Neural cell (in vitro differentiated cells): ENCODE measurements at regions not wholly inside any gene's neighbourhood (a gene's known extent, or its start where the extent isn't known, plus 50 kb on each side); places are given as distances from the start of the nearest gene placed in this dataset.

Experiments used
- H2AFZ ChIP-seq: fragments of 200-600, 300-800 bp; sonication (generic), shearing (Covaris generic); 2 replicates; pipeline ENCODE4 v1.6.0; 2014; ENCODE audit warnings: low read depth, mild to moderate bottlenecking, antibody characterized with exemption, low read length, moderate library complexity
- H3F3A ChIP-seq: fragments of 200-600 bp; shearing (Covaris generic); 2 replicates; pipeline ENCODE4 v1.6.1; 2016; ENCODE audit warnings: mild to moderate bottlenecking, moderate library complexity, mixed read lengths, antibody characterized with exemption, low read length; ENCODE audit not compliant: insufficient read depth, poor library complexity, severe bottlenecking
- H3K27ac ChIP-seq: fragments of 200-600, 300-800 bp; sonication (generic), shearing (Covaris generic); 2 replicates; pipeline ENCODE4 v1.5.1; 2014; ENCODE audit warnings: mild to moderate bottlenecking, low read length, moderate library complexity
- H3K27me3 ChIP-seq: fragments of 300-800, 200-600 bp; sonication (generic), shearing (Covaris generic); 2 replicates; pipeline ENCODE4 v1.6.0; 2014; ENCODE audit warnings: mild to moderate bottlenecking, low read depth, low read length, moderate library complexity; ENCODE audit not compliant: insufficient read depth
- H3K36me3 ChIP-seq: fragments of 300-800, 200-600 bp; sonication (generic), shearing (Covaris generic); 2 replicates; pipeline ENCODE4 v1.5.1; 2014; ENCODE audit warnings: mild to moderate bottlenecking, antibody characterized with exemption, low read length, moderate library complexity; ENCODE audit not compliant: insufficient read depth
- H3K4me2 ChIP-seq: fragments of 300-800, 200-600 bp; sonication (generic), shearing (Covaris generic); 2 replicates; pipeline ENCODE4 v1.6.0; 2014; ENCODE audit warnings: mild to moderate bottlenecking, low read length
- H3K4me3 ChIP-seq: fragments of 300-800, 200-600 bp; sonication (generic), shearing (Covaris generic); 2 replicates; pipeline ENCODE4 v1.5.1; 2014; ENCODE audit warnings: mild to moderate bottlenecking, low read length, moderate library complexity
- H3K79me2 ChIP-seq: fragments of 200-600 bp; shearing (Covaris generic); replicated peaks from 2 replicates; pipeline ENCODE4 v1.6.0; 2014; ENCODE audit warnings: mild to moderate bottlenecking, low read length, moderate library complexity; ENCODE audit not compliant: insufficient read depth
- H3K9ac ChIP-seq: fragments of 300-800, 200-600 bp; sonication (generic), shearing (Covaris generic); 2 replicates; pipeline ENCODE4 v1.6.1; 2016; ENCODE audit warnings: mild to moderate bottlenecking, low read length, mixed read lengths
- H3K9me2 ChIP-seq: fragments of 200-600 bp; shearing (Covaris generic); 2 replicates; pipeline ENCODE4 v1.6.1; 2016; ENCODE audit warnings: mild to moderate bottlenecking, low read length, mixed read lengths; ENCODE audit not compliant: insufficient read depth
- H3K9me3 ChIP-seq: fragments of 200-600, 300-800 bp; sonication (generic), shearing (Covaris generic); 2 replicates; pipeline ENCODE4 v1.6.1; 2016; ENCODE audit warnings: mild to moderate bottlenecking, mixed run types, low read length, moderate library complexity, mixed read lengths
- H4K20me1 ChIP-seq: fragments of 200-600 bp; shearing (Covaris generic); 2 replicates; pipeline ENCODE4 v1.6.1; 2016; ENCODE audit warnings: mild to moderate bottlenecking, mixed run types; ENCODE audit not compliant: insufficient read depth
- EP300 ChIP-seq: fragments of 450-650 bp; conservative IDR thresholded peaks from 2 replicates; pipeline ENCODE4 v1.6.1; 2014; ENCODE audit warnings: antibody characterized with exemption, mild to moderate bottlenecking, moderate library complexity; ENCODE audit not compliant: poor library complexity, severe bottlenecking
- EZH2 ChIP-seq: fragments of 200-600, 300-800 bp; shearing (Covaris generic), sonication (generic); IDR thresholded peaks from 2 replicates; pipeline ENCODE4 v1.6.1; 2014; ENCODE audit warnings: antibody characterized with exemption, low read length, borderline replicate concordance, mild to moderate bottlenecking; ENCODE audit not compliant: insufficient read depth, poor library complexity, severe bottlenecking
- MXI1 ChIP-seq: fragments of 450-650 bp; conservative IDR thresholded peaks from 2 replicates; pipeline ENCODE4 v1.6.1; 2014; ENCODE audit warnings: antibody characterized with exemption, mild to moderate bottlenecking; ENCODE audit not compliant: poor library complexity, severe bottlenecking
- POLR2AphosphoS5 ChIP-seq: IDR thresholded peaks from 2 replicates; pipeline ENCODE4 v1.6.1; 2012
- RAD21 ChIP-seq: fragments of 450-650 bp; conservative IDR thresholded peaks from 2 replicates; pipeline ENCODE4 v1.6.1; 2014; ENCODE audit warnings: antibody characterized with exemption, mild to moderate bottlenecking, moderate library complexity
- REST ChIP-seq: IDR thresholded peaks from 2 replicates; pipeline ENCODE4 v1.6.1; 2012; ENCODE audit warnings: borderline replicate concordance
- SMC3 ChIP-seq: fragments of 450-650 bp; conservative IDR thresholded peaks from 2 replicates; pipeline ENCODE4 v1.6.1; 2014; ENCODE audit warnings: antibody characterized with exemption, mild to moderate bottlenecking, moderate library complexity; ENCODE audit not compliant: poor library complexity
- TAF1 ChIP-seq: IDR thresholded peaks from 2 replicates; pipeline ENCODE4 v1.6.1; 2012; ENCODE audit warnings: low read depth
- TF ChIP-seq, protein P1 (sequence below): fragments of 450-650 bp; IDR thresholded peaks from 2 replicates; pipeline ENCODE4 v1.5.1; 2014; ENCODE audit warnings: antibody characterized with exemption, mild to moderate bottlenecking, moderate library complexity; ENCODE audit not compliant: poor library complexity, severe bottlenecking

DNA sequence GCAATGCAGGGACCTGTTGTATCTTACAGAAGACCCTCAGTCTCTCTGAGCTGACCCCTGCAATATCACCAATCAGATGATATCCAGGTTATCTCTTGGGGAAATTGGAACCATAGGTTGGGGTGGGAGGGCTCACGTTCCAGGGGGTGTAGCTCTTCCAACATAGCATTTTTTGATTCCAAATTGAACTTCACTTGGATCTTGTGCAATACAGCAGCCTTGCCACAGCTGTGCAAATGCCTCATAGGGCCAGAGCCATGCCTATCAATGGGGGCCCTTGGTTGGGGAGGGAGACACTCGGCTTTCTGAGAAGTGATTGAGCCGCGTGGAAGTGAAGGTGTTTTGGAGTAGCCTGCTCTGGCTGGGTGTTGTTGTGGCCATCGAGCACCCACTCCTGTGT lies 117.2 kb upstream of the PITX1 start:
- TF ChIP-seq POLR2AphosphoS5 (no peak), EP300 (no peak), TAF1 (no peak), RAD21 (no peak), EZH2 (no peak), MXI1 (no peak)
- TF ChIP-seq, protein P1, sequence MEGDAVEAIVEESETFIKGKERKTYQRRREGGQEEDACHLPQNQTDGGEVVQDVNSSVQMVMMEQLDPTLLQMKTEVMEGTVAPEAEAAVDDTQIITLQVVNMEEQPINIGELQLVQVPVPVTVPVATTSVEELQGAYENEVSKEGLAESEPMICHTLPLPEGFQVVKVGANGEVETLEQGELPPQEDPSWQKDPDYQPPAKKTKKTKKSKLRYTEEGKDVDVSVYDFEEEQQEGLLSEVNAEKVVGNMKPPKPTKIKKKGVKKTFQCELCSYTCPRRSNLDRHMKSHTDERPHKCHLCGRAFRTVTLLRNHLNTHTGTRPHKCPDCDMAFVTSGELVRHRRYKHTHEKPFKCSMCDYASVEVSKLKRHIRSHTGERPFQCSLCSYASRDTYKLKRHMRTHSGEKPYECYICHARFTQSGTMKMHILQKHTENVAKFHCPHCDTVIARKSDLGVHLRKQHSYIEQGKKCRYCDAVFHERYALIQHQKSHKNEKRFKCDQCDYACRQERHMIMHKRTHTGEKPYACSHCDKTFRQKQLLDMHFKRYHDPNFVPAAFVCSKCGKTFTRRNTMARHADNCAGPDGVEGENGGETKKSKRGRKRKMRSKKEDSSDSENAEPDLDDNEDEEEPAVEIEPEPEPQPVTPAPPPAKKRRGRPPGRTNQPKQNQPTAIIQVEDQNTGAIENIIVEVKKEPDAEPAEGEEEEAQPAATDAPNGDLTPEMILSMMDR: no peak
- H2AFZ ChIP-seq: no peak overlapping the region
- no peaks in the 10 kb centered on the region for H3K36me3 ChIP-seq
- no peaks in the 10 kb centered on the region for H3K79me2 ChIP-seq
- no peaks in the 10 kb centered on the region for H4K20me1 ChIP-seq
- H3K4me2 ChIP-seq: no peak overlapping the region
- no peaks in the 10 kb centered on the region for H3K9me3 ChIP-seq
- no peaks in the 10 kb centered on the region for H3K9me2 ChIP-seq
- no peaks in the 10 kb centered on the region for H3K27me3 ChIP-seq
- H3F3A ChIP-seq: no peaks in the 10 kb centered on the region
- H3K9ac ChIP-seq: no peak overlapping the region
- H3K27ac ChIP-seq: no peak overlapping the region
- no peak overlapping the region for H3K4me3 ChIP-seq

DNA sequence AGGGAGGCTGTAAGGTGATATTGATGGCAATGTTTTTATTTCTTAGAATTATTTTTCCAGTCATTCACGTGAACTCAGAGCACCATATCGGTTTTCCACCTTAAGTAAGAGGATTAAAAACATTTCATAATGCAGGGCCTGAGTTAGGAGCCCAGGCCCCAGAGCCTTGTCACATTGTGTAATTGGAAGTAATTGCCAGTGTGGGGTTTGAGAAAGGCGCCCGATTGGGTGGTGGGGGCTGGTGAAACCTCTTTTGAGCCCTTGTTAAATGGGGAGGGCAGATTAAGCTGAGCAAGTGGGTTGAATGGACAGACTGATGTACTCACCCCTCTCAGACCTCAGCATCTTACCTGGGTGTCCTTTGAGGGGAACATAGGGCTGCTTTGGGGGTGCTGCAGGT lies 116.7 kb upstream of the PITX1 start:
- no peaks in the 10 kb centered on the region for H4K20me1 ChIP-seq
- H3K4me3 ChIP-seq: no peak overlapping the region
- no peak overlapping the region for H3K9ac ChIP-seq
- H3K27me3 ChIP-seq: no peaks in the 10 kb centered on the region
- no peaks in the 10 kb centered on the region for H3K9me2 ChIP-seq
- H2AFZ ChIP-seq: no peak overlapping the region
- no peak overlapping the region for H3K27ac ChIP-seq
- H3K9me3 ChIP-seq: no peaks in the 10 kb centered on the region
- no peaks in the 10 kb centered on the region for H3K79me2 ChIP-seq
- no peak for TF ChIP-seq RAD21
- H3K36me3 ChIP-seq: no peaks in the 10 kb centered on the region
- H3K4me2 ChIP-seq: no peak overlapping the region
- H3F3A ChIP-seq: no peaks in the 10 kb centered on the region

- Histone ChIP-seq H3K27me3 (no peaks in the 10 kb centered on the region), H3K9me2 (no peaks in the 10 kb centered on the region), H3K4me3 (no peak overlapping the region), H2AFZ (no peak overlapping the region), H3F3A (no peaks in the 10 kb centered on the region), H3K9me3 (no peaks in the 10 kb centered on the region), H3K4me2 (no peak overlapping the region), H3K79me2 (no peaks in the 10 kb centered on the region), H3K36me3 (no peaks in the 10 kb centered on the region), H4K20me1 (no peaks in the 10 kb centered on the region), H3K27ac (no peak overlapping the region), H3K9ac (no peak overlapping the region)
- TF ChIP-seq SMC3 (no peak), MXI1 (no peak), REST (no peak), EZH2 (no peak), RAD21 (no peak), POLR2AphosphoS5 (no peak), TAF1 (no peak), EP300 (no peak)
- TF ChIP-seq, protein P1: no peak
These were observed 116.1 kb upstream of the PITX1 start for GRCh38 chr5:135149956-135150723.
